8988T (cell line): ENCODE measurements at regions not wholly inside any gene's neighbourhood (a gene's known extent, or its start where the extent isn't known, plus 50 kb on each side); places are given as distances from the start of the nearest gene placed in this dataset.
"Not testable (repeated sequence)": the region's sequence is repeated elsewhere in the genome, so short reads cannot be mapped to it uniquely, and the experiment has no call there.

Source experiments
- DNase-seq: peaks from one replicate; pipeline ENCODE4 v3.0.0; 2011

DNA sequence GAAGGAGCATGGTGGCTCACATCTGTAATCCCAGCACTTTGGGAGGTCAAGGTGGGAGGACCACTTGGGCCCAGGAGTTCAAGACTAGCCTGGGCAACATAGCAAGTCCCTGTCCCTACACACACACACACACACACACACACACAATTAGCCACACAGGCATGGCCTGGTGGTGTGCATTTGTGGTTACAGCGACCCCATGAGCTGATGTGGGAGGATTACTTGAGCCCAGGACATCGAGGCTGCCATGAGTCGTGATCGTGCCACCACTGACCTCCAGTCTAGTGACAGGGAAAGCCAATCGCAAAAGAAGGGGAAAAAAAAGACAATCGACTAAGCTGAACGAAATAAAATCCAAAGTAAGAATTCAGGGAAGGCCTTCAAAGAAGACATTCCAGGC is 67.9 kb downstream of the TBX3 start:
- no peak for DNase-seq

DNA sequence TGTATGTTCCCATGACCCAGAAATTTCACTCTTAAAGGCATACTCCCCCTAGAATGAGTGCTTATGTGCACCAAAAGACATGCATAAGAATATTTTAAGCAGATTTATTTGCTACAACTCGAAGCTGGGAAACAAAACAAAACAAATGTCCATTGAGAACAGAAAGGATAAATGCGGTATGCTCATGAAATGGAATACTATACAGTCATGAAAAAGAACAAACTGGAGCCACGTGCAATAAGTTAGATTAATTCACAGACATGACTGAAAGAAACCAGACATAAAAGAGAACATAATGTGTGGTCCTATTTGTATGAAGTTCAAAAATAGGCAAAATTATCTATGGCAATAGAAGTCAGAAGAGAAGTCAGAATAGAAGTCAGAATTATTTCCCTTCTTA is 69.9 kb downstream of the TBX3 start:
- DNase-seq = no peak

DNA sequence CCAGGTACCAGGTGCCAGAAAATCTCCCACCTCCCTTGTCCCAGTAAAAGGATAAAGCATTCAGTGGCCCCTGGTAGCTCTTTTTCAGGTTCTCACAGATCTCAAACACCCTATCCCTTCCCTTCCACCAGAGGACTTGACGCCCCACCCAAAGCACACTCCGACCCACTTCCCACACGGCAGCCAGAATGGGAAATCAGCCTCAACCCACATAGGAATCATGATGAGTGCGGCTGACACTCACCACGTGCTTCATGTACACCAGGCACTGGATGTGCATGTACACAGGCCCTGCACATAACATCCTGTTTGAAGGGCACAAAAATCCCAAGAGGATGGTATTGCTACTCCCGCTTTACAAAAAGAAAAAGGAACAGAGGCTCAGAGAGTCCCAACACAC is 71.9 kb downstream of the TBX3 start:
- no peak for DNase-seq

DNA sequence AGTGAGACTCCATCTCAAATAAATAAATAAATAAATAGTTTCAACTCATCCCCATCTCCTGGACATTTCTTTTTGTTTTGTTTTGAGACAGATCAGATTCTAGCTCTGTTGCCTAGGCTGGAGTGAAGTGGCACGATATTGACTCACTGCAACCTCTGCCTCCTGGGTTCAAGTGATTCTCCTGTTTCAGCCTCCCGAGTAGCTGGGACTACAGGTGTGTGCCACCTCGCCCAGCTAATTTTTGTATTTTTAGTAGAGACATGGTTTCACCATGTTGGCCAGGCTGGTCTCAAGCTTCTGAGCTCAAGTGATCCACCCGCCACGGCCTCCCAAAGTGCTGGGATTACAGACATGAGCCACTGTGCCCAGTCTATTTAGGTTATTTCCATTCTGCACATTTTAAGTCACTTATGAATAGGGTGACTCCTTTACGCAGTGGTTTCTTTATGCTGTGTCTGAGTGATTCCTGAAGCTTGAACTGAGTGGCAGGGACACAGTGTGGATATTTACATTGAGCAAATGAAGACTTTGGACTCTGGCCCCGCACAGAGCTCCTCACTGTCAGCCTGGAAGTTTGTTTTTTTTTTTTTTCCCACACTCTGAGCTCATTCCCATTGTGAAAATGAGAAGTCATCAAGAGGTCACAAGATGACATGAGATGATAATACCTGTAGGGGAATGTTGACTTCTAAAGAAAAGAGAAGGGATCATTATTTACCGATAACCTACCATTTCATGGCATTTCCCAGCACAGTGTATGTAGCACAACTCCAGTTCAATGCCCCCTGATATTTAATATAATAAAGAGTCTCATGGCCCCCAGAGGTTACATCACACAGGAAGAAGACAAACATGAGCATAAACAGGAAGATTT is 72.6 kb downstream of the TBX3 start:
- DNase-seq = no peak

DNA sequence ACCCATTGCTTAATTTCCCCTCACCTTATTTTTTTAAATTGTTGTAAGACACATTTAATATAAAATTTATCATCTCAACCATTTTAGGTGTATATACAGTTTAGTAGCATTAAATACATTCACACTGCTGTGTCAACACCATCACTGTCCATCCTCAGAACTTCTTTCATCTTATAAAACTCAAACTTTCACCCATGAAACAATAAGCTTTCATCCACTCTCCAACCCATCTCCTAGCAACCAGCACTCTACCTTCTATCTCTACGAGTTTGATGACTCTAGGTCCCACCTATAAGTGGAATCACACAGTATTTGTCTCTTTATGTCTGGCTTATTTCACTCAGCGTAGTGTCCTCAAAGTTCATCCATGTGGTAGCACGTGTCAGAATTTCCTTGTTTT is 75.5 kb downstream of the TBX3 start:
- DNase-seq = no peak

DNA sequence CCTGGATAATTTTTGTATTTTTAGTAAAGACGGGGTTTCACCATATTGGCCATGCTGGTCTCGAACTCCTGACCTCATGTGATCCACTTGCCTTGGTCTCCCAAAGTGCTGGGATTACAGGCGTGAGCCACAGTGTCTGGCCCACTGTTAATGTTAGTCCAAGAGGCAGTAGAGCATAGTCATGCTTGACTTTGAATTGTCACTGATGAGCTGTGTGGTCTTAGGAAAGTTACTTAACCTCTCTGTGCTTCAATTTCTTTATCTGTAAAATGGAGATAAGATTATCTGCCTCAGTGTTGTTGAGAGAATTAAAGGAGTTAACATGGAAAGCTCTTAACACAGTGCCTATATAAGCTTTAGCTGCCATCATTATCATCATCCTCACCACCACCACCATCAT is 78.1 kb downstream of the TBX3 start:
- DNase-seq = no peak

DNA sequence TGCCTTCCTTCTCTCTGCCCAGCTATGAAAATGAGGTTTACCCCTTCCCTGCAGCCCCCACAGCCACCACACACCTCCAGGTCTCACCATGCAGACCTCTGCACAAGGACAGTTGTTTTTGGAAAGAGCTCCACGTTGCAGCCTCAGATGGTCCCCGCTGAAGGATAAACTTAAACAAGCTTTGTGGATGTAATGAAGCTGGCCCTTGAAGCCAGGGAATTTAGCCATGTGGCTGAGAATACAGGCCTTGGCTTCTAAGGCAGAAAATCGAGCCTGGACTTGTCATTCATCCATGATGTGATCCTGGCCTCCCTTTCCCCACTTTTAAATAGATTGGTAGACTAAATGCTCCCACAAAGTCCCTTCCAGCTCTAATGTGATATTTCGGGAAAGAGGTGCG is 79.4 kb downstream of the TBX3 start:
- no peak for DNase-seq

DNA sequence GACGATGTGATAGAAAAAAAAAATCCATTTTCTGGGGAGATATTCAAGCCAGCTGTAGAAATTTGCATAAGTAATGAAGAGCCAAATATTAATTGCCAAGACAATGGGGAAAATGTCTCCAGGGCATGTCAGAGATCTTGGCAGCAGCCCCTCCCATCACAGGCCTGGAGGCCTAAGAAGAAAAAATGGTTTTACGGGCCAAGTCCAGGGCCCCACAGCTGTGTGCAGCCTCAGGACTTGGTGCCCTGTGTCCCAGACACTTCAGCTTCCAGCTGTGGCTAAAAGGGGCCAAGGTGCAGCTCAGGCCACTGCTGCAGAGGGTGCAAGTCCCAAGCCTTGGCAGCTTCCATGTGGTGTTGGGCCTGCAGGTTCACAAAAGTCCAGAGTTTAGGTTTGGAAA is 83.4 kb downstream of the TBX3 start:
- DNase-seq = not testable (repeated sequence)

DNA sequence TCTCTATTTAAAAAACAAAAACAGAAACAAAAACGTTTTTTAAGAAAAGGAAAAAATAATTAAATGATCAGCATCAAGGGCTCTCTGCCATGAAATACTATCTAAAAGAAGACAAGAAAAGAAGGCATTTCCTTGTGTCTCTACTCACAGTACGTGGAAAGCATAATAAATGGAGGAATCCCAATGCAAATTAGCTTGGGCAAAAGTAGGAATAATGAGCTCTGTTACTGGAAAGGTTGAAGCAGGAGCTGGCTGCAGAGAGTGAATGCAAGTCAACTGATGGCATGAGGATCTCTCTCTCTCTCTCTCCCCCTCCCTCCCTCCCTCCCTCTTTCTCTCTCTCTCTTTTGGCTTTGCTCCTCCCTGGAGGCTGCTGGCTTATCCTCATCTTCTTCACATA is 85.9 kb downstream of the TBX3 start:
- DNase-seq = no peak

DNA sequence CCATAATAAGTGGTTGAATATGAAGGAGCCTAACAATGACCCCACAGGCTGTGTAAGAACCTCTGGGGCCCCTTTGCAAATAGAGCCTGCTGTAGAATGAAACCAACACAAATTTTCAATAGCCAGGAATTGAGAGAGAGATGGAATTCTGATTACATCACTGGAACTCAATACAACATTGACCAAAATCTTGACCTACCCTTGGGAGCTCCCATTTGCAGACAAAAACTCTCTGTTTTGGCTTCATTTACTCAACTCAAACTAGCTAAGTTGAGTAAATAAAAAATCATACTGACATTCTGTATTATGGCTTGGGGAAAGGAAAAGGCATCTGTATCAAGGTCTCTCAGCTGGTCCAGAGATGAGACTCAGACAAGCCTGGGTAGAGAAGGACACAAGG is 91.0 kb downstream of the TBX3 start:
- no peak for DNase-seq

DNA sequence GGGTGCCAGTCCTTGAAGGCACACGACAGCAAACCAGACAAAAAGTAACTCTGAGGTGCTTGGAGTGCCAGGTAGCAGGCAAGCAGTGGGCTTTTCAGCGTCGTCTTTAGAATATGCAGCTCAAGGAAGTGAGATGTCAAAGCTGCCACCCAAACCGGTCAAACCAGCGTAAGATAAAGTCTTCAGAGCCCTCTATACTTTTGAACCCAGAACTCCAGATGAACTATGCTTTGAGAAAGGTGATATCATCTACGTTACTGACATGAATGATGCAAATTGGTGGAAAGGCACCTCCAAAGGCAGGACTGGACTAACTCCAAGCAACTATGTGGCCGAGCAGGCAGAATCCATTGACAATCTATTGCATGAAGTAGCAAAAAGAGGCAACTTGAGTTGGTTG is 95.9 kb downstream of the TBX3 start:
- DNase-seq = no peak

DNA sequence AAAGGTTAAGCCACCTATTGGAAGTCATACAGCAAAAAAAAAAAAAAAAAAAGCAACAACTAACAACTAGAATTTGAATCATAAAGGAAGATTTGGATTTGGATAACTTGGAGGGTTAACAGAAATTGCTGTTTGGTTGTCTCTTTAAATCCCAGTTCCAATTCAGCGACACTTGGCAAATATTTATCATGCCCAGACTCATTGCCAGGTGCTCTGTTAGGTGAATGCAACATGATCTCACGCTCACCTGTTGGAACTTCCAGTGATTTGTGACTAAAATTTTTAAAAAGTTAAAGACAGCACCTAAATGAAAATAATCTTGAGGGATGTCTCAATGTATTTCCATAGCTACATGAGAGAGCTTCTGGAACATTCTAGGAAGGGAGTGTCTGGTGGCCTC is 103.7 kb downstream of the TBX3 start:
- DNase-seq = no peak

DNA sequence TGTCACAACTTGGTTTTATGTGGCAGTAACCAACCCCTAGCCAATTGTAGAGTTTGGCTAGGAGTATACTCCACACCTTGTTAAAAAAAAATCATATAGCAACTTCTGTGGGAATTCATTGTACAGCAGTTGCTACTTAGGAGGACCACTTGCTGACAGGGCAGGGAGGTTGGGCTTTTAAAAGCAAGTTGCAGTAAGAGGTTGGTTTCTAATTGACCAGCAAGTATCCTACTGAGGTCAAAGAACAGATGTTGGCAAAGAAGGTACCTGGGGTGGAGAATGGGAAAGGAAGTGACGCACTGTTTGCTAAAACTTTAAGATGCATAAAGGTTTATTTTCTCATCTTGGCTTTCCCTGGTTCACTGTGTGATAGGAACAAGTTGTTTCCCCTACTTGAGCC is 104.6 kb downstream of the TBX3 start:
- no peak for DNase-seq

DNA sequence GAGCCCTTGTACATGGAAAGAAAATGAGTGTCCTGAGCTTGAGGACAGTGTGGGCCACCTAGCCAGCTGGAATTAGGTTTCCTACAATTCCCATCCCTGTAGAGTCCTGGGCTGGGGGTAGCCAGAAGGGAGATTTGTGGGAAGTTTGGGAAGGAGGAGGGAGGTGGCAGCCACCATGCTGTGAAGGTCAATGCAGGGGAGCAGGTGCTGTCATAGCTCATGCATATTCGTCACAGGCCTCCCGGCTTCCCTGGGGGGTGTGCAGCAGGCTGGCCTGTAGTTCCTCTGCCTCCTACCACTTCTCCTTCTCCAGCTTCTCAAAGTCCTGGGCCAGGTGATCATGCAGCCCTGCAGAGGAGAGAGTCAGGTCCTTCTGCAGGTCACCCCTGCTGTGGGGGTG is 121.3 kb downstream of the TBX3 start:
- no peak for DNase-seq

DNA sequence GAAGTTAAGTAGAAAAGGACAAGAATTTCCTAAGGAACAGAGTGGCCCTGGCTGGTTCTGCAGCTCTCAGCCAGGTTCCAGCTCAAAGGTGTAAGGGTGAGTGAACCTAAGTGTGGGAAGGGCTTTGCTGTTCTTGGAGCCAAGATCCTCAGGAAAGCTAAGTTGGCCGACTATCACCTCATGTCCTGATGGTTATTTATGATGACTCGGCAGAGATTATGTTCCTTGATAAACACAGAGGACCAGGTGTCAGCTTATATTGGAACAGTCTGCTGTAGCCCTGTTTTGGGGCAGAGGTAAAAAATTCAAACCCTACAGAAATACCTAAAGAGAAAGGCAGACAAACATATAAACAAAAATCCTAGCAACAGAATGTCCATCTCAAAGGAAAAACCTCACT is 128.5 kb downstream of the TBX3 start:
- DNase-seq = no peak

DNA sequence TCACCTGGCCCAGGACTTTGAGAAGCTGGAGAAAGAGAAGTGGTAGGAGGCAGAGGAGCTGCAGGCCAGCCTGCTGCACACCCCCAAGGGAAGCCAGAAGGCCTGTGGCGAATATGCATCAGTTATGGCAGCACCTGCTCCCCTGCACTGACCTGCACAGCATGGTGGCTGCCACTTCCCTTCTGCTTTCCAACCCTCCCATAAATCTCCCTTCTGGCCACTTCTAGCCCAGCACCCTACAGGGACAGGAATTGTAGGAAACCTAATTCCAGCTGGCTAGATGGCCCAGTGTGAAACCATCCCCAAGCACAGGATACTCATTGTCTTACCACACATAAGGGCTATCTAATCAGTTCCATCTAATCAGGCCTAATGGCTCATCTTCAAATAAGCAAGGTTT is 136.3 kb downstream of the TBX3 start:
- DNase-seq = no peak

DNA sequence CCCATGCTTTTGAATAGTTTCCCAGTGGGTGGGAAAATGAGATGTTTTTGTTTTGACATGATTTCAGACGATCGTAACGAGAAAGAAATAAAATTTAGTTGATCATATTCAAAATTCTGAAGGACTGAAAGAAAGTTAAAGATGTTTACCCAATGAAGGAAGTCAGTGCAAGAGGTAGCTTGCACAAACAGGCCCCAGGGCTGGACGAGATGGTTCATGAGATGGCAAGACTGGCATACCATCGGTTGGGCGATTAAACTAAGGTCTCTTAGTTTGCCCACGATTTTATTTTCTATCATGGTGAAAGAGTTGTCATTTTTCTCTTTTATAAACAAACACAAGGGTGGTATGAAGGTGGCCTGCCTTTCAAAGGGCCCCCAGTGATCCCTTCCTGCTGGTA is 124.5 kb upstream of the TBX5 start:
- DNase-seq = no peak

DNA sequence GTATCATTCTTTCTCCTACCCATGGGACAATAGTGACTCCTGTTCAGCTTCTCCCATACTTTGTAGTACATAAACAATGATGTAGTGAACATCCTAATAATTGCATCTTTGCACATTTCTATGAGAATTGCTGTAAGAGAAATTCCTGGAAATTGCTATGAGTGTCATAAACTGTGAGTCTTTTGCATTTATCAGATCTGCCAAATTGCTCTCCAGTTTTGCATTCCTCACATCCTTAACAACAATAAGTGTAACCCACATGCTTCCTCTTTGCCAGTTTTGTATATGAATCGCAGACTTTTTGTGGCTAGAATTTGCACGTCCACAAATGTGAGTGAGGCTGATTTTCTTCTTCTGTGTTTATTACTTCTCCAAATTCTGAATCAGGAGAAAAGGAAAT is 124.0 kb upstream of the TBX5 start:
- no peak for DNase-seq

DNA sequence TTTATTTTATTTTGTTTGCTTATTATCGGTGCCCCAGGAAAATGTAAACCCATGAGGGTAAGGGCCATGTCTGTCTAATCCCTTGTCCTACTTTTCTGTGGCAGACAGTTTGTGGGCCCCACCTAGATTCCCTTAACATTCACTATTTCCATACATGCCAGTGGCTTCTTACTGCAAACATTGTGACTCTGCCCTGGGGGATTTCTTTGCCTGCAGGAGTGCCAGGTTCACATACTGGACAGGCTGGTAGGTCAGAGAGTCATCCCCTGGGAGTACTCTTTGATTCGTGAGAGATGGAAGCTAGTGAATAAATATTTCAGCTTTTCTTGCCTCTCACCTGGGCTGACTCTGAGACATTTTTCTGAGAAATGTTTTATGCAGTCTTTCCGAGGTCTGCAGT is 122.8 kb upstream of the TBX5 start:
- no peak for DNase-seq

DNA sequence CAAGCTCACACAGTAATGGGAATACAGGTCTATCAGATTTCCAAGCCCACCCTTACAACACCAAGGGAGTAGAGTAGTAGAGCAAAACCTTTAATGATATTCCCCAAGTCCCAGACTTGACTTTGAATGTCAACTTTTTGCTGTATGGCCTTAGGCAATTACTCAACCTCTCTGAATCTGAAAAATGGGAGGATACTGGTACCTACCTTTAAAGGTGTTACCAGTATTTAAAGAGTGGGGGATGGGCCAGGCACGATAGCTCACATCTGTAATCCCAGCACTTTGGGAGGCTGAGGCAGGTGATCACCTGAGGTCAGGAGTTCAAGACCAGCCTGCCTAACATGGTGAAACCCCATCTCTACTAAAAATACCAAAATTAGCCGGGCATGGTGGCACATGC is 115.2 kb upstream of the TBX5 start:
- not testable (repeated sequence) for DNase-seq

DNA sequence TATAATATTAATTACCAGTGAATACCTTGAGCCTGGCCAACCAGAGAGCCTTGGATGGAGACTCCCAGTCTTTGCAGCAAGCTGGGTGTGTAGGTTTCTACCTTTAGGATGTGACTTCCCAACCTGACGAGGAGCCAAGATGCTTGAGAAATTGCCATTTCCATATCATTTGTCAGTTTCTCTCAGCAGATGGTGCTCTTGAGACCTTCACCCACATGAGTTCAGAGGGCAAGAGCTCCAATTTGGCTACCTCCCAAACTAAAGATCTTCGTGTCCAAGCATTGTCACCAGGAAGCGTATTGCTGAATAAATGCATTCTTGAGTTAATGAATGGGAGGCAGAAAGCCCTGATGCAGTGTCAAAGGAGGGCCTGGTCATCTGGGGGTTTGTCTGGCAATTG is 106.4 kb upstream of the TBX5 start:
- DNase-seq = no peak

DNA sequence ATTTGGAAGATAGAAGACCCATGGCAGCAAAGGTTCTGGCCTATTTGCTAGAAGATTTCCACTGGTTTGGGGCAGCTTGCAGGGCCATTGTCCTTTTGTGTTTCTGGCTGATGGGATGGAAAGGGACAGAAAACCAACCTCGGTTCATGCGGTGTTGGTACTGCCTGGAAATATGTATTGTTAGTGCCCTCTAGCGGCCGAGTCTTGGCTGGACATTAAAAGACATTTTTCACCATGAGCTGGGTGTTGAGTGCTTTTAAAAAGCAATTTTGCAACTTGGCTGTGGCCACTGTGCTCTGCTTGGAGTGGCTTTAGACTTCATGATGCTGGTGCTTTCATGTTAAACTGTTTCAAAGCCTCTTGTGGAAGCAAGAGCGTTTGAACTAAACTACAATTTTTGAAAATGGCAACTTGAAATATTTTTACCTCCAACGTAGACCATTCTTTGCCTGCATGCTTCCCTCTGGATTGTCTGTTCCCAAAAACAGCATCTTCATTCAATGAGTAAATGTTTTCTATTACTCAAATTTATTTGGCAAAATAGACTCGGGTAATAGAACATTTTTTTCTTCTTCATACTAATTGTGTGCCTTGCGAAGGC is 102.7 kb upstream of the TBX5 start:
- peak; percentile 16 for DNase-seq

DNA sequence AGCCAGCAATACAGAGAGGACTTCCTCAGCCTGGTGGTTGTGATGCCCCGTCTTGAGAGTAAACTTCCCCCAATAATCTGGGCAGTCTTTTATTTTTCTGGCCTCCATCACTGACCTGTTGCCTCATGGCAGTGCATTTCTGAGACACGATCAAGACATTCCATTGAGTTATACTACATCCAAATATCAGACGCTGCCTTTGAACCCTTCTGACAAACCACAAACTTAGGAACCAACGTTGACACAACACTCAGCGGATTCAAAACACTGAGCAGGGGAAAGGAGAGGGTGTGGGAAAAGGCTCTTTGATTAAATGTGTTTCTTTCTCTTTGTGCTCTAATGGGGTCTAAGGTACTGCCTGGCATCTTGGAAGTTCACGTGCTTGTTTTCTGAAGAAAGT is 100.7 kb upstream of the TBX5 start:
- no peak for DNase-seq

DNA sequence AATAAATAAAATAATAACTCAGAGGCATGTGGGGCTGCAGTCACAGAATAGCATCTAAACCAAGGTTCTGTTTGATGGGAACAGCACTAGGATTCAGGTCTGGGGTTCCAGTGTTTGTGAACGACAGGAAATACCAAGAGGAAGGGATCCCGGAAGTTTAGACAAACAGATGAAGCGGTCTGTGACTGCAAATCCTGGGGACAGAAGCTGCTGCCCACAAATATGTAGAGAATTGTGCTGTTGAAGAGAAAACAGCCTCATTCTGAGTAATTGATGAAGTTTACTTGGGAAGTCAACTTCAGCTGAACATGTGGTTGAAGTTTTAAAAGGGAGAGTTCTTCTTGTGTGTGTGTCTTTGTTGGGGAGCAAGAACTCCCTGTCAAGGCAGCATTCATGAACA is 98.4 kb upstream of the TBX5 start:
- DNase-seq = no peak

DNA sequence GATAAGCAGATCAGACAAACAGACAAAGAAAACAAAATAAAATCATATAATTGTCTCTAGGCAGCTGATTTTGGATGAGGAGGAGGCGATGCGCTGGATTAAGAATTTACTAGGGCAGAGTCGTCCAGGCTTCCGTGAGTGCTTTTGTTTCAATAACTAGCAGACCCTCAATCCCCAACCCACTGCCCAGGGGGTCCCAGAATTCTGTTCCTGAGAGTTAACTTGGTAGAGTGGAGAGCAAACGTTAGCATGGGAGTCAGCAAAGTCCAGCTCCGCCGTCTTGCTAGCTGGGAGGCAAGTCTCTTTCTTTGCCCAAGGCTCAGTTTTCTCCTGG is 95.5 kb upstream of the TBX5 start:
- DNase-seq = no peak
